ENCODE measurements at regions not wholly inside any gene's neighbourhood (a gene's known extent, or its start where the extent isn't known, plus 50 kb on each side); places are given as distances from the start of the nearest gene placed in this dataset.

GRCh38 chr5:107068782-107069181 lies 602.0 kb downstream of the EFNA5 start:
- in situ Hi-C loops (cut with MboI; ENCODE audit: low pct_unique_long_range_greater_than_20kb, low sequenced_read_pairs, unreplicated experiment), result no loop called here
- DNase-seq (ENCODE audit: low spot score), result no peak
- no peak for TF ChIP-seq CTCF (IDR thresholded peaks at IDR 0.05; ENCODE audit: extremely low read depth, insufficient read depth, missing control alignments)

GRCh38 chr5:107067395-107067794 lies 603.3 kb downstream of the EFNA5 start:
- no peak for TF ChIP-seq CTCF (IDR thresholded peaks at IDR 0.05; ENCODE audit: extremely low read depth, insufficient read depth, missing control alignments)
- no peak for DNase-seq (ENCODE audit: low spot score)
- in situ Hi-C loops (cut with MboI; ENCODE audit: low pct_unique_long_range_greater_than_20kb, low sequenced_read_pairs, unreplicated experiment), result no loop called here

- no peak for DNase-seq (ENCODE audit: low spot score)
- no peak for TF ChIP-seq CTCF (IDR thresholded peaks at IDR 0.05; ENCODE audit: extremely low read depth, insufficient read depth, missing control alignments)
- in situ Hi-C loops (cut with MboI; ENCODE audit: low pct_unique_long_range_greater_than_20kb, low sequenced_read_pairs, unreplicated experiment), result no loop called here
These were observed 607.2 kb downstream of the EFNA5 start for GRCh38 chr5:107063511-107063910.

GRCh38 chr5:107058803-107059202 lies 611.9 kb downstream of the EFNA5 start:
- DNase-seq (ENCODE audit: low spot score), result no peak
- in situ Hi-C loops (cut with MboI; ENCODE audit: low pct_unique_long_range_greater_than_20kb, low sequenced_read_pairs, unreplicated experiment), result no loop called here
- no peak for TF ChIP-seq CTCF (IDR thresholded peaks at IDR 0.05; ENCODE audit: extremely low read depth, insufficient read depth, missing control alignments)

GRCh38 chr5:107058235-107058634 lies 612.5 kb downstream of the EFNA5 start:
- no peak for TF ChIP-seq CTCF (IDR thresholded peaks at IDR 0.05; ENCODE audit: extremely low read depth, insufficient read depth, missing control alignments)
- in situ Hi-C loops (cut with MboI; ENCODE audit: low pct_unique_long_range_greater_than_20kb, low sequenced_read_pairs, unreplicated experiment), result no loop called here
- DNase-seq (ENCODE audit: low spot score), result no peak

- in situ Hi-C loops (cut with MboI; ENCODE audit: low pct_unique_long_range_greater_than_20kb, low sequenced_read_pairs, unreplicated experiment), result no loop called here
- TF ChIP-seq CTCF (IDR thresholded peaks at IDR 0.05; ENCODE audit: extremely low read depth, insufficient read depth, missing control alignments), result no peak
- DNase-seq (ENCODE audit: low spot score), result no peak
These were observed 614.5 kb downstream of the EFNA5 start for GRCh38 chr5:107056278-107056677.

GRCh38 chr5:107047048-107047447 lies 623.7 kb downstream of the EFNA5 start:
- no peak for TF ChIP-seq CTCF (IDR thresholded peaks at IDR 0.05; ENCODE audit: extremely low read depth, insufficient read depth, missing control alignments)
- no peak for DNase-seq (ENCODE audit: low spot score)
- in situ Hi-C loops (cut with MboI; ENCODE audit: low pct_unique_long_range_greater_than_20kb, low sequenced_read_pairs, unreplicated experiment), result no loop called here
